Stimulated activated memory B cell treated with anti-CD40 and anti-IgM and Interleukin-4, amounts not matched to agents 10 μg/mL and 1 μg/mL and 100 μg/mL, for 72 hours (primary cell): ENCODE measurements at regions not wholly inside any gene's neighbourhood (a gene's known extent, or its start where the extent isn't known, plus 50 kb on each side); places are given as distances from the start of the nearest gene placed in this dataset.

Experiments
- ATAC-seq: fragments of 150-1000 bp; cut with Tn5 transposase; 2 replicates; pipeline ENCODE4 v1.10.0; 2021
- H3K27ac Mint-ChIP-seq: one replicate; pipeline ENCODE4 v1.8.0; 2022; ENCODE audit warnings: mild to moderate bottlenecking, mixed read lengths
- H3K27me3 Mint-ChIP-seq: one replicate; pipeline ENCODE4 v1.8.0; 2022; ENCODE audit warnings: mixed read lengths
- H3K36me3 Mint-ChIP-seq: one replicate; pipeline ENCODE4 v1.8.0; 2022; ENCODE audit warnings: mixed read lengths
- H3K4me1 Mint-ChIP-seq: one replicate; pipeline ENCODE4 v1.8.0; 2022; ENCODE audit warnings: mixed read lengths
- H3K4me3 Mint-ChIP-seq: one replicate; pipeline ENCODE4 v1.8.0; 2022; ENCODE audit warnings: mild to moderate bottlenecking, moderate library complexity, mixed read lengths
- H3K9me3 Mint-ChIP-seq: one replicate; pipeline ENCODE4 v1.8.0; 2022; ENCODE audit warnings: mixed read lengths

DNA sequence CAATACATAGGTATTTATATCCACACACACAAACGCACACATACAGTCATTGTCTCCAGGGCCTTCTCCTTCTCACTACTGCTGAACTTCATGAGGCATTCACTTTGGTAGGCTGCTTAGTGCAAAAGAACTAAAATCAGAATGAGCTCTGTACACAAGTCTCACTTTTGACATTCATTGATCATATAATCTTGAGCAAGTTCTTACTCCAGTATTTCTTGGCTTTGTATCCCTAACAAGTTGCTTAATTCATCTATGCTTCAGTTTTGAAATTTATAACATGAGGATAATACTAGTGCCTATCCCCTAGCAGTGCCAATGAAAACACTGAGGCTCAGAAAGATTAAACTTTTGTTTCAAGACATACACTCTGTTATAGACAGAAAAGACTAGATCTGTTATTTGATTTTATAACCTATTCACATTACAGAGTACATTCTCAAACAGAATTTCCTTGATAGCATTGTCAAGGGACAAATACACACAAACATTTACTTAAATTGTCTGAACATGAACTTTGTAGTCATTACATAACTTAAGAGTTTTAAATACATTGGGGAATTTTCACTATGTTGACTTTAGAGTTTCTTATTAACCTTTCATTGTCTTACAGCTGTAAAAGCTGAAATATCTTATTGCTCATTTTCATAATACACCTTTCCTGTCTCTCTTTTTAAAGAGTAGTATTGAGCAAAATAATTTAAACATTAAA is 55.0 kb upstream of the SI start:
- Mint-ChIP-seq H3K4me3 (no peak overlapping the region), H3K27ac (no peak overlapping the region), H3K9me3 (no peaks in the 10 kb centered on the region), H3K36me3 (no peaks in the 10 kb centered on the region), H3K27me3 (no peaks in the 10 kb centered on the region), H3K4me1 (no peaks in the 10 kb centered on the region)
- no peak for ATAC-seq

DNA sequence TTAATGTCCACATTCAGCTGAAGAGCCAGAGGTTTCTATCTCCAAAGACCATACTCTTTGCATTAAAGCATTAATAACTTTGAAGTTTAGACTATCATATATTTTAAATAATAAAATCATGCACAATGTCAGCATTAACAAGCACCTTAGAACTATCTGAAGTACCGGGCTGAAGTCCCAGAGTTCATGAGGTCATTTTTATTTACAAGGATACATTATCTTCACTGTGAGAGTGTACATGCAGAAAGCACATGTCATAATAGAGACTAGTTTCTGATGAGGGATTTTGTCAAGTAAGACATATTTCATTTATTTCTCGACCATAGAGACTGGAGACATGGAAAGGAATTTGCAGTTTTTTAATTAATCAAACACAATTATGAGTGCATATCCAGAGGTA is 52.4 kb upstream of the SI start:
- H3K27me3 Mint-ChIP-seq, result no peaks in the 10 kb centered on the region
- H3K4me3 Mint-ChIP-seq, result no peak overlapping the region
- no peak for ATAC-seq
- H3K36me3 Mint-ChIP-seq, result no peaks in the 10 kb centered on the region
- H3K9me3 Mint-ChIP-seq, result no peaks in the 10 kb centered on the region
- H3K27ac Mint-ChIP-seq, result no peak overlapping the region
- no peaks in the 10 kb centered on the region for H3K4me1 Mint-ChIP-seq

DNA sequence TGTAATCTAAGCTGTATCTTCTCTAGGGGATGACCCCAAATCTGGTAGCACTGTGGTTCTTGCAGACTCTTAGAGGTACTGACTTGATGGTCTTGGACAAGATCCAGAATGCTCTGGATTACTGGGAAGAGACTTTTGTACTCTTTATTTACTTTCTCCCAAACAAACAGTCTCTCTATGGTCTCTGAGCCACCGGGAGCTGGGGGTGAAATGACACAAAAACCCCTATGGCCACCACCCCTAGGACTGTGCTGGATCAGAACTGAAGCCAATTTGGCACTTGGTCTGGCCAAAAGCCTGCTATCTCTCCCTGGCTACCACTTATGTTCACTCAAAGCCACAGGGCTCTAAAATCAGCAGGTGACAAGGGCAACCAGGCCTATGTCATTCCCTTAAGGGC is 50.2 kb upstream of the SI start:
- Mint-ChIP-seq H3K27me3 (no peaks in the 10 kb centered on the region), H3K4me1 (no peaks in the 10 kb centered on the region), H3K27ac (no peak overlapping the region), H3K4me3 (no peak overlapping the region), H3K36me3 (no peaks in the 10 kb centered on the region), H3K9me3 (no peaks in the 10 kb centered on the region)
- peak; percentile 20 for ATAC-seq
